H1 (cell line): ENCODE measurements at regions not wholly inside any gene's neighbourhood (a gene's known extent, or its start where the extent isn't known, plus 50 kb on each side); places are given as distances from the start of the nearest gene placed in this dataset.

Experiments
- CTCF ChIA-PET: fragments of 300-600 bp; sonication (Branson Sonifier 250); formaldehyde crosslinking; loops from one replicate; lab custom pipeline; 2021; ENCODE audit not compliant: partially characterized antibody; lab: Charles Lee
- POLR2A ChIA-PET: fragments of 300-600 bp; sonication (Branson Sonifier 250); formaldehyde crosslinking; loops from one replicate; lab custom pipeline; 2021; ENCODE audit warnings: inconsistent platforms; ENCODE audit not compliant: partially characterized antibody; lab: Charles Lee
- DNase-seq, 2 experiments: peaks; one replicate each; pipeline versions ENCODE4 v3.0.0 to v3.0.0-alpha.2; 2010 to 2022; ENCODE audit warnings: low spot score in 2 of 2, low read depth in 1 of 2, mixed read lengths in 1 of 2
- FAIRE-seq: peaks from 2 replicates; lab custom pipeline; 2011; peaks lifted over from hg19 to GRCh38; lab: Jason Lieb, UNC
- H2AFZ ChIP-seq: 2 replicates; pipeline ENCODE4 v1.8.1; 2012; ENCODE audit warnings: low read length, inconsistent platforms
- H2AK5ac ChIP-seq: 2 replicates; pipeline ENCODE4 v1.6.1; 2013; ENCODE audit warnings: low read depth, low read length
- H2BK120ac ChIP-seq: replicated peaks from 2 replicates; pipeline ENCODE3; 2013; ENCODE audit warnings: low read depth, low read length, inconsistent platforms
- H2BK12ac ChIP-seq: 2 replicates; pipeline ENCODE4 v1.6.1; 2013; ENCODE audit warnings: low read depth, low read length
- H2BK15ac ChIP-seq: 2 replicates; pipeline ENCODE4 v1.6.1; 2013; ENCODE audit warnings: low read length
- H2BK20ac ChIP-seq: 2 replicates; pipeline ENCODE4 v1.6.1; 2013; ENCODE audit warnings: low read length
- H2BK5ac ChIP-seq: 2 replicates; pipeline ENCODE4 v1.6.1; 2013; ENCODE audit warnings: low read depth, low read length
- H3K14ac ChIP-seq: 2 replicates; pipeline ENCODE4 v1.6.1; 2013; ENCODE audit warnings: inconsistent platforms; ENCODE audit not compliant: insufficient read length
- H3K18ac ChIP-seq: 2 replicates; pipeline ENCODE4 v1.6.1; 2013; ENCODE audit warnings: low read length; ENCODE audit errors: extremely low read depth
- H3K23ac ChIP-seq: 2 replicates; pipeline ENCODE4 v1.6.1; 2013; ENCODE audit warnings: inconsistent platforms; ENCODE audit not compliant: insufficient read length
- H3K23me2 ChIP-seq: 2 replicates; pipeline ENCODE4 v1.6.1; 2013; ENCODE audit warnings: low read depth, low read length
- H3K27ac ChIP-seq: 2 replicates; pipeline ENCODE4 v1.6.1; 2011; ENCODE audit warnings: low read depth, low read length, inconsistent platforms
- H3K27me3 ChIP-seq, 4 experiments: replicated peaks in 1 of 4; 1 replicate in 1 of 4; 2 replicates in 3 of 4; pipeline versions ENCODE4 v1.6.1 to v1.8.1; 2011 to 2013; ENCODE audit warnings: low read length in 3 of 4, mild to moderate bottlenecking in 3 of 4, inconsistent platforms in 2 of 4, mixed read lengths in 2 of 4, moderate library complexity in 1 of 4; ENCODE audit not compliant: control insufficient read depth in 3 of 4, insufficient read depth in 3 of 4; ENCODE audit errors: extremely low read depth in 1 of 4
- H3K36me3 ChIP-seq, 4 experiments: 2 replicates each; pipeline versions ENCODE4 v1.6.1 to v1.8.1; 2011 to 2013; ENCODE audit warnings: mild to moderate bottlenecking in 4 of 4, low read length in 3 of 4, moderate library complexity in 2 of 4, control low read depth in 1 of 4, inconsistent platforms in 1 of 4; ENCODE audit not compliant: insufficient read depth in 4 of 4, control insufficient read depth in 2 of 4
- H3K4ac ChIP-seq: replicated peaks from 2 replicates; pipeline ENCODE3; 2013; ENCODE audit warnings: low read length, low read depth, mixed read lengths, inconsistent platforms; ENCODE audit not compliant: insufficient read length
- H3K4me1 ChIP-seq, 4 experiments: replicated peaks in 1 of 4; 1 replicate in 1 of 4; 2 replicates in 3 of 4; pipeline versions ENCODE4 v1.6.1 to v1.8.1; 2011 to 2013; ENCODE audit warnings: low read length in 3 of 4, inconsistent platforms in 2 of 4, mixed read lengths in 1 of 4; ENCODE audit not compliant: insufficient read depth in 4 of 4, control insufficient read depth in 3 of 4
- H3K4me2 ChIP-seq, 2 experiments: 2 replicates each; pipeline versions ENCODE4 v1.6.1 to v1.8.1; 2011 to 2013; ENCODE audit warnings: low read depth in 2 of 2, low read length in 2 of 2, control low read depth in 1 of 2, inconsistent platforms in 1 of 2, mild to moderate bottlenecking in 1 of 2; ENCODE audit not compliant: insufficient read depth in 1 of 2
- H3K4me3 ChIP-seq, 4 experiments: fragments of 200-600, 300-600 bp in 1 of 4; sonication (generic), shearing (Covaris generic), sonication (Bioruptor Twin) in 1 of 4; 2 replicates each; pipeline versions ENCODE4 v1.5.1 to v1.8.1; 2011 to 2016; ENCODE audit warnings: low read length in 4 of 4, low read depth in 3 of 4, control low read depth in 2 of 4, inconsistent platforms in 2 of 4, mild to moderate bottlenecking in 2 of 4, mixed read lengths in 1 of 4, moderate library complexity in 1 of 4; ENCODE audit not compliant: insufficient read depth in 2 of 4; ENCODE audit errors: extremely low read depth in 1 of 4
- H3K56ac ChIP-seq: replicated peaks from 2 replicates; pipeline ENCODE3; 2013; ENCODE audit warnings: low read depth, mild to moderate bottlenecking, mixed read lengths, low read length, inconsistent platforms; ENCODE audit not compliant: insufficient read length
- H3K79me1 ChIP-seq: 2 replicates; pipeline ENCODE4 v1.6.1; 2013; ENCODE audit warnings: low read depth, low read length, control low read depth
- H3K79me2 ChIP-seq, 2 experiments: 2 replicates each; pipeline versions ENCODE4 v1.6.1 to v1.8.1; 2012 to 2013; ENCODE audit warnings: low read length in 2 of 2, mild to moderate bottlenecking in 2 of 2, inconsistent platforms in 1 of 2; ENCODE audit not compliant: insufficient read depth in 2 of 2, control insufficient read depth in 1 of 2
- H3K9ac ChIP-seq, 4 experiments: replicated peaks in 1 of 4; 1 replicate in 1 of 4; 2 replicates in 3 of 4; pipeline versions ENCODE4 v1.6.1 to v1.8.1; 2011 to 2013; ENCODE audit warnings: low read depth in 3 of 4, low read length in 3 of 4, control low read depth in 2 of 4, mild to moderate bottlenecking in 2 of 4, moderate library complexity in 2 of 4, inconsistent platforms in 1 of 4; ENCODE audit errors: extremely low read depth in 1 of 4
- H3K9me3 ChIP-seq, 2 experiments: 2 replicates each; pipeline versions ENCODE4 v1.6.1 to v1.8.1; 2012 to 2013; ENCODE audit warnings: mild to moderate bottlenecking in 2 of 2, moderate library complexity in 2 of 2, control low read depth in 1 of 2, inconsistent platforms in 1 of 2, low read depth in 1 of 2, low read length in 1 of 2, mixed read lengths in 1 of 2; ENCODE audit not compliant: insufficient read depth in 2 of 2
- H4K20me1 ChIP-seq, 2 experiments: replicated peaks in 1 of 2; 2 replicates each; pipeline versions ENCODE3 to v1.8.1; 2011 to 2013; ENCODE audit warnings: inconsistent platforms in 2 of 2, low read length in 2 of 2, mild to moderate bottlenecking in 1 of 2; ENCODE audit not compliant: insufficient read depth in 2 of 2, control insufficient read depth in 1 of 2
- H4K5ac ChIP-seq: 2 replicates; pipeline ENCODE4 v1.6.1; 2013; ENCODE audit warnings: low read length, low read depth, mixed read lengths, inconsistent platforms; ENCODE audit not compliant: insufficient read length
- H4K8ac ChIP-seq: 2 replicates; pipeline ENCODE4 v1.8.0; 2013; ENCODE audit warnings: mild to moderate bottlenecking, moderate library complexity, low read length, inconsistent platforms; ENCODE audit not compliant: insufficient read depth; ENCODE audit errors: extremely low read depth
- H4K91ac ChIP-seq: replicated peaks from 2 replicates; pipeline ENCODE3; 2013; ENCODE audit warnings: low read length, mixed read lengths, inconsistent platforms; ENCODE audit not compliant: insufficient read length
- ASH2L ChIP-seq: fragments of 200-600, 300-600 bp; sonication (generic); IDR thresholded peaks from one replicate; pipeline ENCODE4 v1.7.1; 2017; ENCODE audit warnings: low read length
- CHD2 ChIP-seq: IDR thresholded peaks from 2 replicates; pipeline ENCODE4 v1.6.1; 2012; ENCODE audit warnings: low read length, improper control_type of control experiment
- POLR2A ChIP-seq, 2 experiments: IDR thresholded peaks; 1 replicate in 1 of 2; 2 replicates in 1 of 2; pipeline ENCODE4 v1.6.1; 2011; ENCODE audit warnings: low read depth in 2 of 2, low read length in 2 of 2, mild to moderate bottlenecking in 2 of 2; ENCODE audit errors: control extremely low read depth in 1 of 2
- RBBP5 ChIP-seq: IDR thresholded peaks from 2 replicates; pipeline ENCODE4 v1.7.1; 2012; ENCODE audit warnings: low read depth, mild to moderate bottlenecking, inconsistent platforms, low read length, moderate library complexity, borderline replicate concordance
- RXRA ChIP-seq: IDR thresholded peaks from 2 replicates; pipeline ENCODE4 v1.6.1; 2011; ENCODE audit warnings: low read depth, mild to moderate bottlenecking, low read length, moderate library complexity; ENCODE audit not compliant: insufficient read depth
- SAP30 ChIP-seq: fragments of 300-600 bp; sonication (generic); IDR thresholded peaks from 2 replicates; pipeline ENCODE4 v1.7.1; 2012; ENCODE audit warnings: low read length, moderate library complexity, mild to moderate bottlenecking, inconsistent platforms; ENCODE audit not compliant: insufficient read depth, insufficient replicate concordance
- YY1 ChIP-seq: IDR thresholded peaks from 2 replicates; pipeline ENCODE4 v1.6.1; 2011; ENCODE audit warnings: low read depth, mild to moderate bottlenecking, low read length
- WGBS, 2 experiments: shearing (Covaris generic) in 1 of 2; methylation state at CpG; one replicate each; pipeline versions ENCODE4 v1.1.6 to v1.1.7; 2013 to 2015; ENCODE audit warnings: low lambda C conversion rate in 2 of 2, mixed read lengths in 2 of 2, inconsistent platforms in 1 of 2, low coverage in 1 of 2, missing lambda C conversion rate in 1 of 2; ENCODE audit not compliant: insufficient replicate concordance in 2 of 2, insufficient coverage in 1 of 2, insufficient read length in 1 of 2; ENCODE audit errors: extremely low coverage in 1 of 2, missing lambda C conversion rate in 1 of 2; 5-methylcytosine and 5-hydroxymethylcytosine counted together

- Histone ChIP-seq H3K9ac (no peak overlapping the region), H3K36me3 (no peaks in the 10 kb centered on the region), H2BK12ac (peak overlapping the region; percentile 53; the same call in 1 of the 2 replicates), H3K4me2 (no peak overlapping the region), H4K8ac (no peak overlapping the region), H3K4me1 (peaks cover 8 to 31% (median 15%) of the 10 kb centered on the region in 4 experiments), H3K23me2 (peaks cover 10% of the 10 kb centered on the region), H3K4ac (no peak overlapping the region), H2BK15ac (0 out of 2 replicates have a peak overlapping the region, but pooled peaks have one; percentile 29), H4K20me1 (peaks cover 0 to 5% of the 10 kb centered on the region in 2 experiments), H3K14ac (no peak overlapping the region), H2BK5ac (0 out of 2 replicates have a peak overlapping the region, but pooled peaks have one; percentile 49), H2AFZ (no peak overlapping the region), H3K18ac (peak overlapping the region; percentile 9), H3K27me3 (no peaks in the 10 kb centered on the region), H2AK5ac (peak overlapping the region; percentile 58; the same call in 1 of the 2 replicates), H3K27ac (no peak overlapping the region), H3K9me3 (no peaks in the 10 kb centered on the region), H4K5ac (no peak overlapping the region), H2BK20ac (0 out of 2 replicates have a peak overlapping the region, but pooled peaks have one; percentile 6), H3K79me2 (peaks cover 0 to 16% of the 10 kb centered on the region in 2 experiments; a peak in 3 of 4 replicates), H3K79me1 (peaks cover 6% of the 10 kb centered on the region; the same call in 1 of the 2 replicates), H3K56ac (no peak overlapping the region), H2BK120ac (peak overlapping the region; percentile 24), H3K23ac (no peak overlapping the region), H4K91ac (peak overlapping the region; percentile 41), H3K4me3 (no peak overlapping the region)
- DNase-seq (no peak), FAIRE-seq (no peak)
- ChIA-PET CTCF (interaction anchor here (0.9 to 5.8 kb wide), 6 partner anchors 9 to 145 kb away, joined by 3 to 164 read pairs (median 3); no protein-coding TSS in a partner anchor), POLR2A (interaction anchor here (0.8 to 4.0 kb wide), 2 partner anchors 52 to 104 kb away, joined by 3 to 23 read pairs; no protein-coding TSS in a partner anchor)
- TF ChIP-seq RBBP5 (no peak), RXRA (no peak), SAP30 (no peak), POLR2A (IDR thresholded peaks at IDR 0.05; ENCODE audit: control extremely low read depth in 1 of 2, low read depth in 2 of 2, low read length in 2 of 2) (no peak), YY1 (no peak), CHD2 (no peak), ASH2L (no peak)
- 84% methylated on average over 3 of the region's 3 CpGs; no CpG with 5 or more reads in 1 of the 2 experiments for WGBS, 2 experiments
Measured at GRCh38 chr7:131657881-131658280, 101.5 kb upstream of the PODXL start.
